Activated CD8-positive, alpha-beta memory T cell treated with anti-CD3 and anti-CD28 coated beads for 24 hours (primary cell): ENCODE measurements at regions not wholly inside any gene's neighbourhood (a gene's known extent, or its start where the extent isn't known, plus 50 kb on each side); places are given as distances from the start of the nearest gene placed in this dataset.
"Not testable (repeated sequence)": the region's sequence is repeated elsewhere in the genome, so short reads cannot be mapped to it uniquely, and the experiment has no call there.

Experiments used
- DNase-seq: peaks from one replicate; pipeline ENCODE4 v3.0.0-alpha.2; 2020

- no peak for DNase-seq
Measured at GRCh38 chr21:35207322-35207721, 158.2 kb upstream of the RUNX1 start.

- DNase-seq: no peak
Measured at GRCh38 chr21:35206141-35207125, 157.3 kb upstream of the RUNX1 start.

- peak; percentile 72 for DNase-seq
Measured at GRCh38 chr21:35204850-35205541, 155.9 kb upstream of the RUNX1 start.

DNA sequence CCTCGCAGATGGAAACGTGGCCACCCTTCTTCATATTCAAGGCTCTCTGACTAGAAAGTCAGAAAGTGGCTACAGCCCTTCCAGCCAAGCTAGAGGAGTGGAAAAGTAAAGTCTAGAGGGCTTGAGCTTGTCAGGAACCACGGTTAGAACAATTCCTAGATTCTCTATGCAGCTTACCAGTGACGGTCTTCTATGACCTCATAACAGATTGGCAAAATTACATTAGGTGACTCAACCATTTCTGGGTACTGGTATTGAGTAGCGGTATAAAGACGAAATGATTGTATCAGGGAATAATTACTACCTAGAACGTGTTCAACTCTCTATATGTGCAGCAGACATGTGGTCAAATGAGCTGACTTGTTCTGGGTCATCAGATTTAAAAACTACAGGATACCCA is 155.0 kb upstream of the RUNX1 start:
- no peak for DNase-seq

GRCh38 chr21:35203093-35203977 is 154.2 kb upstream of the RUNX1 start:
- DNase-seq: no peak

DNA sequence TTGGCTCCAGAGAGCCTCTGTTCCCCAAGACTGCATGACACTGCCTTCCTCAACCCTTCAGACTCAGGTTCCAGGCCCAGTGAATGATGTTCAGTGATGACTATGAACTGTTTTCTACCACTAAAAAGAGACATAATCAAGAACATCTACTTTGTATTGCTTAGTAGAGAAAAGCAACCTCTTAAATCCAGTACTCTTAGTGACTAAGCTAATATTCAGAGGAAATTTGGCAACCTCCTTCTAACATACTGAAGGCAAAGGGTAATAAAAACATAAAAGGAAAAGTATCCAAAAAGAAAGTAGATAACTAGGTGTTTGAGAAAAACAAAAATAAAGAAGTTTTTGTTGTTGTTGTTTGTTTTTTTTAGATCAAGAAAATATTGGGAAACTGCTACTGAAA is 153.3 kb upstream of the RUNX1 start:
- no peak for DNase-seq

DNA sequence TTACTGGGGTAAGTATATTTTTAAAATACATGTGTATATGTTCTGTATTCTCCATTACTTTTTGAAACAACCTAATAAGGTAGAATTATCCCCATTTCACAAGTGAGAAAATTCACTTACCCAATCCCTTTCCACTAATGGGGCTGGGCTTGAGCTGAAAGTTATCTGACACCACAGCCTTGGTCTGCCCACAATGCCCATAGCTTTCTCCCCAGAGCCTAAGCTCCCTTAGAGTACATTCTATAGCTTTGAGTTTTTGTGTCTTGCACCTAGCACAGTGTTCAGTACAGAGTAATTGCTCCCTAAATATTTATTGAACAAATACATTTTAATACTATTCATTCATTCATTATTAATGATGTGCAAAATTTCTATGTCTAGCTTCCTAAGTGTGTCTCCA is 152.7 kb upstream of the RUNX1 start:
- no peak for DNase-seq

GRCh38 chr21:35201288-35201687 is 152.2 kb upstream of the RUNX1 start:
- DNase-seq: no peak

GRCh38 chr21:35199733-35200015 is 150.6 kb upstream of the RUNX1 start:
- no peak for DNase-seq

GRCh38 chr21:35198982-35199732 is 150.1 kb upstream of the RUNX1 start:
- no peak for DNase-seq

DNA sequence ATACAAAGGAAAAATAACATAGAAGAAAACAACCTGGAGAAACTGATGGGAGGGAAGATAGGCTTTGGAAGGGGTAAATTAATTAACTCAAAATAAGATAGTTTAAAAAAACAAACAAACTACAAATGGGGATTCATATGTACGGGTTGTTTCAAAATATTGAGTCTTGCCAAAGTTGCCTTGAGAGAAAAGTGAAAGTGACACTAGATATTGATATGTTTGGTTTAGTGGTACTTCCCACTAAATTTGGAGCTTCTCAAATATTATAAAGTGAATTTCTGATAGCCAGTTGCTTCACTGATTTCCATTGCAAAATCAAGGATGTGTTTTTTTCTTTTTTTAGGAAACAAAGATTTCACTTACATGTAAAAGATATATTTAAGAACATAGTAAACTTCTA is 149.5 kb upstream of the RUNX1 start:
- DNase-seq: no peak

DNA sequence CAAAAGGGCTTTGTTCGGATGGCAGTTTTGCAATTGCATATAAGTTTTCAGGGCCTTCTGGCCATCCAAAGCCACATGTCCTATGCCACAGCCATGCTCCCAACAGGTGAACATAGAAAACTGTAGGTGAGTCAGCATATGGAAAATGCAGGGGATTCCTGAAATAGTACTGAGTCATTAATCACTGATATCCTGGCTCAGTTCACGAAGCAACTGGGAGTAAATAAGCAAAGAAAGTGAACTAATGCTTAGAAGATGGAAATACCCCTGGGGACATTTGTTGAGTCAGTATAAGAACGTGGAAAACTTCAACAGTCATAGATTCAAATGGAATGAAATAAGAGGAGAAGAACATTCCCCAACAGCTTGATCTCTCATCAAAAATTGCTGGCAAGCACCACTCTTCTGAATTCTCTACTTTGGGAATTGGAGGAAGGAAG is 148.9 kb upstream of the RUNX1 start:
- no peak for DNase-seq

GRCh38 chr21:35197191-35197590 is 148.1 kb upstream of the RUNX1 start:
- DNase-seq: no peak

GRCh38 chr21:35196128-35196527 is 147.0 kb upstream of the RUNX1 start:
- no peak for DNase-seq

DNA sequence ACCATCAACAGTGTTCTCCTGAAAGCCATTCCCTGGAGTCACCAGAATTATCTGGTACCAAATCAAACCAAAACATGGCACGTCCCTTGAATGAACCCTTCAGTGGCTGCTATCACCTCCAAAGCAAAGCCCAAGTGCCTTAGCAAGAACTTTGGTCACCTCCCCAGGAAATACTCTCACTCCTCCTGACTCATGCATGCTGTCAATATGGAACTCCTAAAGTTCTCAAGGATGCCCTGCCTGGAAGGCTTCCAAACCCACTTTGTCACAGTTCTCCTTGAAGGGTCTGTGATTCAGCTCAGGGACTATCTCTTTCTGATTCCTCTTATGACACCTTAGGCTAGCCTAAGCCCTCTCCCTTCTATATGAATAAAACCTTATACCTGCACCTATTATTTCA is 146.1 kb upstream of the RUNX1 start:
- DNase-seq: no peak

DNA sequence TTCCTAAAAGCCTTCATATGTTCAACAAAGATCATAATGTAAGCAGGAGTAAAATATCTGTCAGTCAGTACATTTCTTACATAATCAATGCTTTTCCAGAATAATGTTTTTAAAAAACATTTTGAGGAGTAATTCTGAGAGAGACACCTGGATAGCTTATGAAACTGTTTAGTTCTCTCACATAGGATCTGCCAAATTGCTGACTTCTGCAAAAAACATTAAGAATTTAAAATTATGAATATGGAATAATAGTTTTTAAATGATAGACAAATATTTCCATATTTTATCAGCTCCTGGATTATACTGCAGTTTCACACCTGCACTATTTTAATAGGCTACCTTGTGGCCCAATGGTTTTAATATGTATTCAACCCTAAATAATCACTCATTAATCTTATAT is 142.7 kb upstream of the RUNX1 start:
- no peak for DNase-seq

DNA sequence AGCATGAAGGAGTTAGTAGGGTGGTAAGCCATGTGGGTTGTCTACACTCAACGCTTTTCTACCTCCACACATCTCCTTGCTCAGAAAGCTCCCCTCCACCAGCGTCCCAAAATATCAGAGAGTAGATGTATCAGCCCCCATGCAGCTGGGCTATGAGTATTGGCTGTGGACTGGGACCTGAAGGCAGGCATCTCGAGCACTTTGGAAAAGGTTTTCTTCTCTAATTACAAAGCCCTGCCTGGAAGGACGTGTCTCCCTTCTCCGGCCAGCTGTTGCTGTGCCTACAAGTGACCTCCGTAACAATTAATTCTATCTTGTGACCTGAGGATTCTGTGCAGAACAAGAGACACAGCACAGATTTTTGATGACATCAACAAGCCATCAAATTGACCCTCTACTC is 142.0 kb upstream of the RUNX1 start:
- no peak for DNase-seq

DNA sequence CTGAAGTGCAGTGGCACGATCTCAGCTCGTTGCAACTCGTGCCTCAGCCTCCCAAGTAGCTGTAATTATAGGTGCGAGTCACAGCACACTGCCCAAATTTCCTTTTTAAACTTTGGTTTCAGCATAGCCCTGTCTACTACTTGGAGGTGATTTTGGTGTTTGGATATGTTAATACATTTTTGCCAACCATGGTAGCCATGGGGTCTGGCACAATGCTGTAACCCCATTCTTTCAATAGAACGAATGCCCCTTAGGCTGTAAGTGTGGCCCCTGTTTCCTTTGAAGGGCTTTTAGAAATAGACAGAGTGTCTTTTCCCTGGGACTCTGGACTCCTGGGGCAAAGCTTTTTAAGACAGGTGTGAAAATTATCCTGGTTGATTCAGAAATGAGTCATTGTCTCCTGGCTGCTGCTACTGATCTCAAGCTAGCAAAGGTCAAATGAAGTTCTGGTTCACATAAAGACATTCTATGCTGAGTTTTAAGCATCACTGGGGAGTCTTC is 141.1 kb upstream of the RUNX1 start:
- no peak for DNase-seq

DNA sequence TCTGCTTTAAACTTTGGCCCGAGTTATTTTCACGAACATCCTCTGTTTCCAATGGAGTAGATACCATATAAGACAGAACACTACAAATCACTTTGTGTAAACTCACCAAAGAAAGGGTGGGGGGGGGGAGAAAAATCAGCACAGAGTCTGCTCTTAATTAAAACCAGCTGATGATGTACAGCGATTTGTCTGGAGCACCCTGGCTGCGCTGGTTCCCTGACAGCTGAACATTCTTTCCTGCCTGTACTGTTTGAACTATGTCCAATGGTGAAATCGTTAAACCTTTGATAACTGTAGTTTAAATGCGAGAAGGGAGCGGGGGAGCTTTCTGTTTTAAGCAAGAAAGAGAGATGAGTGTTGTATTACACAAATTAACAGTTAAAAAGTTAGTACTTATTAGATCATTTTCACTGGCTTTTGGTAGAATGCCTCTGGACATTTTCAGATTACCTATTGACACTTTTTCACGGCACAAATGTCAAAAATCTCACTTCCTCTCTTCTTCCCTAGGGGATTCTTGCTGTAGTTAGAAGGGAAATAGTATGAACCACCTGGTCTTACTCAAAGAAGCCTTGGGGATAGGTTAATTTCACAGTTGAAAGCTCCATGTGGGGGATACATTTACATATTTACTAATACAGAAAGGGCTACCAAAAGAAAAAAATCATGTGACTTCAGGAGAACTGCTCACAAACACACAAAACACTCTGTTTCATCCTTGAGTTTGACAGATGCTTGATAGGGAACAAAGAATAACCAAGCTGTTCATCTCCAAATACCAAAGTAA is 140.2 kb upstream of the RUNX1 start:
- no peak for DNase-seq

DNA sequence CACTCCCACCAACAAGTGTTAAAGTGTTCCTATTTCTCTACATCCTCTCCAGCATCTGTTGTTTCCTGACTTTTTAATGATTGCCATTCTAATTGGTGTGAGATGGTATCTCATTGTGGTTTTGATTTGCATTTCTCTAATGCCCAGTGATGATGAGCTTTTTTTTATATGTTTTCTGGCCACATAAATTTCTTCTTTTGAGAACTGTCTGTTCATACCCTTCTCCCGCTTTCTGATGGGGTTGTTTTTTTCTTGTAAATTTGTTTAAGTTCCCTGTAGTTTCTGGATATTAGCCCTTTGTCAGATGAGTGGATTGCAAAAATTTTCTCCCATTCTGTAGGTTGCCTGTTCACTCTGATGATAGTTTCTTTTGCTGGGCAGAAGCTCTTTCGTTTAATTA is 134.3 kb upstream of the RUNX1 start:
- not testable (repeated sequence) for DNase-seq

GRCh38 chr21:35179990-35180540 is 131.0 kb upstream of the RUNX1 start:
- DNase-seq: no peak
